ENCODE measurements at regions not wholly inside any gene's neighbourhood (a gene's known extent, or its start where the extent isn't known, plus 50 kb on each side); places are given as distances from the start of the nearest gene placed in this dataset.

GRCh38 chr7:372932-373791 lies 83.2 kb downstream of the FOXL3 start:
- intact Hi-C loops (cut with DNase I; ENCODE audit: low total_unique reads), result no loop called here
- H3K36me3 ChIP-seq (ENCODE audit: low read depth, missing control alignments), result no peaks in the 10 kb centered on the region
- H3K4me3 ChIP-seq, result no peak overlapping the region
- 77 to 82% methylated on average over 36 to 39 of the region's 39 CpGs for WGBS, 2 donors
- H3K4me1 ChIP-seq, result no peaks in the 10 kb centered on the region
- TF ChIP-seq, protein P1, sequence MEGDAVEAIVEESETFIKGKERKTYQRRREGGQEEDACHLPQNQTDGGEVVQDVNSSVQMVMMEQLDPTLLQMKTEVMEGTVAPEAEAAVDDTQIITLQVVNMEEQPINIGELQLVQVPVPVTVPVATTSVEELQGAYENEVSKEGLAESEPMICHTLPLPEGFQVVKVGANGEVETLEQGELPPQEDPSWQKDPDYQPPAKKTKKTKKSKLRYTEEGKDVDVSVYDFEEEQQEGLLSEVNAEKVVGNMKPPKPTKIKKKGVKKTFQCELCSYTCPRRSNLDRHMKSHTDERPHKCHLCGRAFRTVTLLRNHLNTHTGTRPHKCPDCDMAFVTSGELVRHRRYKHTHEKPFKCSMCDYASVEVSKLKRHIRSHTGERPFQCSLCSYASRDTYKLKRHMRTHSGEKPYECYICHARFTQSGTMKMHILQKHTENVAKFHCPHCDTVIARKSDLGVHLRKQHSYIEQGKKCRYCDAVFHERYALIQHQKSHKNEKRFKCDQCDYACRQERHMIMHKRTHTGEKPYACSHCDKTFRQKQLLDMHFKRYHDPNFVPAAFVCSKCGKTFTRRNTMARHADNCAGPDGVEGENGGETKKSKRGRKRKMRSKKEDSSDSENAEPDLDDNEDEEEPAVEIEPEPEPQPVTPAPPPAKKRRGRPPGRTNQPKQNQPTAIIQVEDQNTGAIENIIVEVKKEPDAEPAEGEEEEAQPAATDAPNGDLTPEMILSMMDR (IDR thresholded peaks at IDR 0.05), result no peak
- no peak for TF ChIP-seq POLR2A (IDR thresholded peaks at IDR 0.05)
- DNase-seq, result no peak
- no peak overlapping the region for H3K27ac ChIP-seq
- H3K27me3 ChIP-seq, result no peaks in the 10 kb centered on the region
- H3K9me3 ChIP-seq, result no peaks in the 10 kb centered on the region

GRCh38 chr7:373818-374705 lies 84.1 kb downstream of the FOXL3 start:
- intact Hi-C loops (cut with DNase I; ENCODE audit: low total_unique reads), result no loop called here
- no peaks in the 10 kb centered on the region for H3K9me3 ChIP-seq
- H3K27ac ChIP-seq, result no peak overlapping the region
- WGBS, 2 donors, result 66 to 70% methylated on average over 16 to 23 of the region's 23 CpGs
- H3K36me3 ChIP-seq (ENCODE audit: low read depth, missing control alignments), result no peaks in the 10 kb centered on the region
- TF ChIP-seq POLR2A (IDR thresholded peaks at IDR 0.05), result no peak
- TF ChIP-seq, protein P1 (IDR thresholded peaks at IDR 0.05), result no peak
- peaks cover under 1% of the 10 kb centered on the region for H3K4me1 ChIP-seq
- H3K4me3 ChIP-seq, result no peak overlapping the region
- no peaks in the 10 kb centered on the region for H3K27me3 ChIP-seq
- DNase-seq, result no peak

GRCh38 chr7:374706-375311 lies 84.8 kb downstream of the FOXL3 start:
- Histone ChIP-seq H3K4me3 (no peak overlapping the region), H3K27me3 (no peaks in the 10 kb centered on the region), H3K9me3 (no peaks in the 10 kb centered on the region), H3K27ac (no peak overlapping the region), H3K4me1 (peaks cover 8% of the 10 kb centered on the region), H3K36me3 (ENCODE audit: low read depth, missing control alignments) (no peaks in the 10 kb centered on the region)
- intact Hi-C loops (cut with DNase I; ENCODE audit: low total_unique reads), result no loop called here
- TF ChIP-seq POLR2A (IDR thresholded peaks at IDR 0.05), result no peak
- TF ChIP-seq, protein P1 (IDR thresholded peaks at IDR 0.05), result no peak
- WGBS, 2 donors, result 89 to 96% methylated on average over 18 to 31 of the region's 31 CpGs
- no peak for DNase-seq

DNA sequence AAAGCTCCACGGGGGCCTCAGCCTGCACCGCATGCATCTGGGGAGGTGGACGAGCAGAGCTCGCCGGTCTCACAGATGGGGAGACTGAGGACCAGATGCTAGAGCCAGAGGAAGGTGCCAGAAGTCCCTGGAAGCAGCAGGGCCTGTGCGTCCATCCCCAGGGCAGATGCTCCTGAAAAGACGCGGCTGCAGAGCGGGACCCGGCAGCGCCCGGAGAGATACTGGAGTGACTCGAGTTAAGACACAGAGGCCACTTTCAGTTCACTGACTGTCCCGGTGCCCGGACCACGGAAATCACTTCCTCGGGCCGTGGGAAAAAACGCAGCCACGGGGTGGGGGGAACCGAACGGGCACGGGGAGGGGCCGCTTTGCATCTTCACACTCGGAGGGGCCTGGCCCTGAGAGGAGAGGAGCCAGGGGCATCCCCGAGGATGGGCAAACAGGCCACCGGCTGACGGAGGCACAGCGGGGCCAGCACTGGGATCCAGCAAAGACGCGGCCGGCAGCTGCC lies 85.4 kb downstream of the FOXL3 start:
- Histone ChIP-seq H3K27ac (no peak overlapping the region), H3K4me1 (peaks cover 10% of the 10 kb centered on the region), H3K36me3 (ENCODE audit: low read depth, missing control alignments) (no peaks in the 10 kb centered on the region), H3K27me3 (no peaks in the 10 kb centered on the region), H3K4me3 (no peak overlapping the region), H3K9me3 (no peaks in the 10 kb centered on the region)
- WGBS, 2 donors, result 94 to 95% methylated on average over 16 to 32 of the region's 32 CpGs
- intact Hi-C loops (cut with DNase I; ENCODE audit: low total_unique reads), result no loop called here
- DNase-seq, result no peak
- no peak for TF ChIP-seq POLR2A (IDR thresholded peaks at IDR 0.05)
- TF ChIP-seq, protein P1 (IDR thresholded peaks at IDR 0.05), result no peak
